Caco-2 (cell line): ENCODE measurements at regions not wholly inside any gene's neighbourhood (a gene's known extent, or its start where the extent isn't known, plus 50 kb on each side); places are given as distances from the start of the nearest gene placed in this dataset.

Experiments
- BruUV-seq: library from RNA; stranded (reverse); fragments of 400-500 nt; replicated peaks from 2 replicates; lab custom pipeline; 2021; lab: Mats Ljungman, UMichigan
- CTCF ChIA-PET: fragments of 300-600 bp; sonication (Branson Sonifier 250); formaldehyde crosslinking; loops from one replicate; lab custom pipeline; 2022; ENCODE audit warnings: antibody characterized with exemption; lab: Charles Lee
- POLR2A ChIA-PET: fragments of 300-600 bp; sonication (Branson Sonifier 250); formaldehyde crosslinking; loops from one replicate; lab custom pipeline; 2022; ENCODE audit warnings: antibody characterized with exemption; lab: Charles Lee
- DNase-seq, 2 experiments: peaks; one replicate each; pipeline versions ENCODE4 v3.0.0 to v3.0.0-alpha.2; 2020 to 2022
- H3K27me3 ChIP-seq: replicated peaks from 2 replicates; pipeline ENCODE4 v1.6.0; 2011; ENCODE audit warnings: low read length; ENCODE audit not compliant: control insufficient read depth, insufficient read depth
- H3K36me3 ChIP-seq: 2 replicates; pipeline ENCODE4 v1.5.1; 2011; ENCODE audit warnings: low read length; ENCODE audit not compliant: control insufficient read depth, insufficient read depth
- H3K4me1 ChIP-seq: fragments of 250-450 bp; sonication (Bioruptor Pico); 2 replicates; pipeline ENCODE4 v1.5.1; 2020; ENCODE audit warnings: mild to moderate bottlenecking
- H3K4me3 ChIP-seq: 2 replicates; pipeline ENCODE4 v1.5.1; 2011; ENCODE audit warnings: low read depth, mild to moderate bottlenecking, control low read depth, low read length
- H3K9me3 ChIP-seq: fragments of 250-450 bp; sonication (Bioruptor Pico); 2 replicates; pipeline ENCODE4 v1.5.1; 2020; ENCODE audit warnings: mild to moderate bottlenecking, moderate library complexity
- H3K27ac Mint-ChIP-seq: one replicate; pipeline ENCODE4 v1.8.0; 2022; ENCODE audit warnings: mixed read lengths; ENCODE audit not compliant: unreplicated experiment
- H3K27me3 Mint-ChIP-seq: one replicate; pipeline ENCODE4 v1.8.0; 2022; ENCODE audit warnings: mixed read lengths; ENCODE audit not compliant: insufficient read depth, unreplicated experiment
- H3K36me3 Mint-ChIP-seq: one replicate; pipeline ENCODE4 v1.8.0; 2022; ENCODE audit warnings: mild to moderate bottlenecking, mixed read lengths; ENCODE audit not compliant: insufficient read depth, unreplicated experiment
- H3K4me1 Mint-ChIP-seq: one replicate; pipeline ENCODE4 v1.8.0; 2022; ENCODE audit warnings: low read depth, mixed read lengths; ENCODE audit not compliant: unreplicated experiment
- H3K4me3 Mint-ChIP-seq: one replicate; pipeline ENCODE4 v1.8.0; 2022; ENCODE audit warnings: mild to moderate bottlenecking, moderate library complexity, mixed read lengths; ENCODE audit not compliant: unreplicated experiment
- H3K9me3 Mint-ChIP-seq: one replicate; pipeline ENCODE4 v1.8.0; 2022; ENCODE audit warnings: mixed read lengths; ENCODE audit not compliant: unreplicated experiment
- intact Hi-C: fragments of 100-400 bp; cut with micrococcal nuclease; formaldehyde crosslinking; loops from one replicate; pipeline ENCODE4 v1.10.0; 2022; ENCODE audit not compliant: unreplicated experiment
- TF ChIP-seq, protein P1 (sequence below), 2 experiments: fragments of 200-600 bp in 1 of 2; IDR thresholded peaks; 1 replicate in 1 of 2; 2 replicates in 1 of 2; pipeline versions ENCODE4 v1.5.1 to v1.8.0; 2011 to 2022; ENCODE audit warnings: antibody characterized with exemption in 1 of 2, control low read depth in 1 of 2, inconsistent platforms in 1 of 2, low read depth in 1 of 2, low read length in 1 of 2, mild to moderate bottlenecking in 1 of 2, moderate library complexity in 1 of 2; ENCODE audit not compliant: insufficient read depth in 1 of 2, severe bottlenecking in 1 of 2, unreplicated experiment in 1 of 2

DNA sequence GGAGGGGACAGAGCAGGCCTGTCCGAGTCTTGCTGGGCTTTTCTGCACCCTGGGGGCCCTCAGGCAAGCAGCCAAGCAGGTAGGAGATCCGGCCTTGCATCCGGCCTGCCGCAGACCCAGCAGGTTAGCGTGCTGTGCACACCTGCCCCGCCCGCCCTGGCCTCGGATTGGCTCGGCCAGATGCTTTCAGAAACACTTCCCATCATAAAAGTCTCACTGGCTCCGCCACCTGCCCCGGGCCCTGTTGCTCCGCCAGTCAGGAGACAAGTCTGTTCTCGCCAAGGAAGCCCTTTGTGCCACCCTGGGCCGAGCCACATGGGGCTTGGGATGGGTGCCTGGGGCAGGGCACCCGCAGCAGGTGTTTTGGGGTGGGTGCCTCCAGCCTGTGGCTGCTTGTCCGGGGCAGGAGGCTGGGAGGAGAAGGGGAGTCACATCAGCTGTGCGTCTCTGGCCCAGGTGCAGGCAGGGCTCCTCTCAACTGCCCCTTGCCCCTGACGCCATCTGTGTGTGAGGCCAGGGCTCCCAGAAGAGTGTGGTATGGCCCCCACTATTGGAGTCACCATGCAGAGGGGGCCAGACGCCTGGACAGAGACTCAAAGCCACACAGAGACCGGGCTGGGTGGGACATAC, 228.2 kb upstream of the GSE1 start:
- DNase-seq = peak; percentile 50 to 65
- Histone ChIP-seq H3K4me1 (peaks cover 24% of the 10 kb centered on the region), H3K27me3 (no peaks in the 10 kb centered on the region), H3K4me3 (no peak overlapping the region), H3K9me3 (no peaks in the 10 kb centered on the region), H3K36me3 (no peaks in the 10 kb centered on the region)
- TF ChIP-seq, protein P1, sequence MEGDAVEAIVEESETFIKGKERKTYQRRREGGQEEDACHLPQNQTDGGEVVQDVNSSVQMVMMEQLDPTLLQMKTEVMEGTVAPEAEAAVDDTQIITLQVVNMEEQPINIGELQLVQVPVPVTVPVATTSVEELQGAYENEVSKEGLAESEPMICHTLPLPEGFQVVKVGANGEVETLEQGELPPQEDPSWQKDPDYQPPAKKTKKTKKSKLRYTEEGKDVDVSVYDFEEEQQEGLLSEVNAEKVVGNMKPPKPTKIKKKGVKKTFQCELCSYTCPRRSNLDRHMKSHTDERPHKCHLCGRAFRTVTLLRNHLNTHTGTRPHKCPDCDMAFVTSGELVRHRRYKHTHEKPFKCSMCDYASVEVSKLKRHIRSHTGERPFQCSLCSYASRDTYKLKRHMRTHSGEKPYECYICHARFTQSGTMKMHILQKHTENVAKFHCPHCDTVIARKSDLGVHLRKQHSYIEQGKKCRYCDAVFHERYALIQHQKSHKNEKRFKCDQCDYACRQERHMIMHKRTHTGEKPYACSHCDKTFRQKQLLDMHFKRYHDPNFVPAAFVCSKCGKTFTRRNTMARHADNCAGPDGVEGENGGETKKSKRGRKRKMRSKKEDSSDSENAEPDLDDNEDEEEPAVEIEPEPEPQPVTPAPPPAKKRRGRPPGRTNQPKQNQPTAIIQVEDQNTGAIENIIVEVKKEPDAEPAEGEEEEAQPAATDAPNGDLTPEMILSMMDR (IDR thresholded peaks at IDR 0.05; ENCODE audit: insufficient read depth in 1 of 2, low read depth in 1 of 2, low read length in 1 of 2, severe bottlenecking in 1 of 2, unreplicated experiment in 1 of 2) = no peak
- Mint-ChIP-seq H3K4me1 (peaks cover 26% of the 10 kb centered on the region), H3K9me3 (peaks cover 25% of the 10 kb centered on the region), H3K27ac (no peak overlapping the region), H3K4me3 (no peak overlapping the region), H3K27me3 (no peaks in the 10 kb centered on the region), H3K36me3 (no peaks in the 10 kb centered on the region)
- ChIA-PET CTCF (no interaction called here), POLR2A (no interaction called here)
- intact Hi-C loops = no loop called here
- BruUV-seq = no TSS peak

DNA sequence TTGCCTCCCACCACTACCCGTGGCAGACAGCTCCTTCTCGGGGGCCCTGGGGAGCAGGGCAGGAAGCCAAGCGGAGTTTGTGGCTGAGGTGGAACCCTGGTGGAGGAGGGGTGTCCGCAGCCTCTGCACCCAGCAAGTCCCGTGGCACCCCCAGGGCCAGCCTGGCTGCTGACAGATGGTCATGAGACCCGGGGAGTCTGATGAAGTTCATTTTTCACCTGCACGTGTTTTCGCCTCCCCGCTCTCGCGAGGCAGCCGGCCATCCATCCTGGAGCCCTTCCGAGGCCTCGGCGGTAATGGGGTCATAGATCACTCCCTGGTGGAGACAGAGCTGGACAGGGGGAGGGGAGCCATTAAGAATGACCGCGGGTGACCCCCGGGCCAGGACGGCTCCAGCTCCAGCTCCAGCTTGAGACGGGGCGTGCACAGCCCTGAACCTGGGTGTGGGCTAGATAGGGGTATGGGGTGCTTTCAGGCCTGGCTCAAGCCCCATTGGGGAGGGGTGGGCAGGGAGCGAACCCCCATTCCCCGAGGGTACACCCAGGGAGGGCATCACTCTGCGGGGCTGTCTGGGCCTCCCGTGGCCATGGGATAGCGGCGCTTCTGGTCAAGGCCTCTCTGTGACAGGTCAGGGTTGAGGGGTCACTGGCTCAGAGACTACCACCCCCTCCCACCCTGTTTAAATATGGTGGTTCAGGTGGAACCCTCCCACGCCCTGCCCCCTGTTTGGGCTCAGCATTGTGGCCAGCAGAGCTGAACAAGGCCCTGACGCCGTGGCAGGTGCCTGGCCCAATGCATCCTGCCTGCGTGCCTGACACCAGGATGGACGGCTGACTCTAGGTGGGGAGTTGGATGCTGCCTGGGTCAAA, 227.4 kb upstream of the GSE1 start:
- H3K27me3 Mint-ChIP-seq = no peaks in the 10 kb centered on the region
- intact Hi-C loops = no loop called here
- TF ChIP-seq, protein P1 (IDR thresholded peaks at IDR 0.05; ENCODE audit: insufficient read depth in 1 of 2, low read depth in 1 of 2, low read length in 1 of 2, severe bottlenecking in 1 of 2, unreplicated experiment in 1 of 2) = no peak
- ChIA-PET POLR2A (no interaction called here), CTCF (interaction anchor here (0.7 kb wide), 1 partner anchor 1226 kb away, joined by 9 read pairs; no protein-coding TSS in a partner anchor)
- H3K36me3 Mint-ChIP-seq = peaks cover 5% of the 10 kb centered on the region
- H3K4me1 Mint-ChIP-seq = peaks cover 28% of the 10 kb centered on the region
- H3K4me3 ChIP-seq = no peak overlapping the region
- H3K36me3 ChIP-seq = no peaks in the 10 kb centered on the region
- H3K9me3 Mint-ChIP-seq = peaks cover 25% of the 10 kb centered on the region
- H3K4me3 Mint-ChIP-seq = no peak overlapping the region
- no peak for DNase-seq
- no peaks in the 10 kb centered on the region for H3K27me3 ChIP-seq
- no TSS peak for BruUV-seq
- H3K9me3 ChIP-seq = no peaks in the 10 kb centered on the region
- H3K27ac Mint-ChIP-seq = no peak overlapping the region
- H3K4me1 ChIP-seq = peaks cover 29% of the 10 kb centered on the region

DNA sequence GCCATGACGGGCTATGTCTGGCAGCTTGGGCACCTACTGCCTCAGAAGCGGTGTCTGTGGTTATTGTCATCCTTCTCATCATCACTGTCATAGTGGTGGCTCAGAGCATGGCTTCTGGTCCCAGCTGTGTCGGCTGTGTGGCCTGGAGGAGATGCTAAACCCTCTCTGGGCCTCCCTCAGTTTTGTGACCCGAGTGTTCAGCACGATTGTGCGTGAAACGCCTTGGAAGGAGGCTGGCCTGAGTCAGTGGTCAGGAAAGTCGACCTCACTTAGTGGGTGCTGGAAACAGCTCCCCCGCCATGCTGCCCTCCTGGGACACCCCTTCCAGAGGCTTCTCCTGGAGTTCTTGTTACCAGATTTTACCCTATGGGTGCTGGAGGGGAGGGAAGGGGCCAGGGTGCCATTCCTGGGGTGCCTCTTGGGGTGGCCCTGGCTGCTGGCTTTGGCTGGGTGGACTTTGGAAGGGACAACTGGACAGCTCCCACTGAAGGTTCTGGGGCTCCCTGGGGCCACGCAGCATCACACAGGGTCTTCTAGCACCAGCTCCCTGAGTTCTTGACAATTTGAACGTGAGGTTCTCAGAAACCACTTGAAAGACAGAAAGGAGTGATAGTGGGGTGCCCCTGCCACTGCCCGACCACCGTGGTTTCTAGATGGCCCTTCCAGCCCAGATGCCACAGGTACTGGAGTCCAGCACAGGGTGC, 226.5 kb upstream of the GSE1 start:
- intact Hi-C loops = no loop called here
- H3K4me1 ChIP-seq = peaks cover 33% of the 10 kb centered on the region
- peak in 1 of 2 experiments; percentile 14 for DNase-seq
- Mint-ChIP-seq H3K9me3 (peaks cover 25% of the 10 kb centered on the region), H3K36me3 (peaks cover 10% of the 10 kb centered on the region), H3K4me1 (peaks cover 28% of the 10 kb centered on the region), H3K4me3 (no peak overlapping the region), H3K27ac (no peak overlapping the region), H3K27me3 (no peaks in the 10 kb centered on the region)
- CTCF ChIA-PET = interaction anchor here (0.5 to 0.7 kb wide), 2 partner anchors 104 to 1225 kb away, joined by 3 to 9 read pairs; no protein-coding TSS in a partner anchor
- POLR2A ChIA-PET = no interaction called here
- TF ChIP-seq, protein P1 (IDR thresholded peaks at IDR 0.05; ENCODE audit: insufficient read depth in 1 of 2, low read depth in 1 of 2, low read length in 1 of 2, severe bottlenecking in 1 of 2, unreplicated experiment in 1 of 2) = no peak
- no peaks in the 10 kb centered on the region for H3K9me3 ChIP-seq
- no peaks in the 10 kb centered on the region for H3K36me3 ChIP-seq
- H3K27me3 ChIP-seq = no peaks in the 10 kb centered on the region
- H3K4me3 ChIP-seq = no peak overlapping the region
- BruUV-seq = no TSS peak
